Urothelium cell line (cell line): ENCODE measurements at regions not wholly inside any gene's neighbourhood (a gene's known extent, or its start where the extent isn't known, plus 50 kb on each side); places are given as distances from the start of the nearest gene placed in this dataset.

Source experiments
- DNase-seq: peaks from one replicate; pipeline ENCODE4 v3.0.0; 2011; ENCODE audit warnings: low spot score, mixed read lengths
- FAIRE-seq: peaks from 2 replicates; lab custom pipeline; 2011; peaks lifted over from hg19 to GRCh38; lab: Jason Lieb, UNC

DNA sequence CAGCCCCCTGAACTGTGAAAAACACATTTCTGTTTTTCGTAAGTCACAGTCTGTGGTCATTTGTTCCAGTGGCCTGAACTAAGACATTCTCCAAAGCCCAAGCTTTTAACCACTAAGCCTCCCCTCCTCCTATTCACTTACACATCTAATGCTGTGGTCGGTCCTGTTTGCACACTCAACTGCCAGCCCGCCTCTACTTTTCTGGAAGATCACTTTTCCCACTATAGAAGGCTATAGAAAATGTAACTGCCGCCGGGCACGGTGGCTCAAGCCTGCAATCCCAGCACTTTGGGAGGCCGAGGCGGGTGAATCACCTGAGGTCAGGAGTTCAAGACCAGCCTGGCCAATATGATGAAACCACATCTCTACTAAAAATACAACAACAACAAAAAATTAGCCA is 524.7 kb upstream of the TMEM132C start:
- FAIRE-seq: no peak
- DNase-seq: no peak

DNA sequence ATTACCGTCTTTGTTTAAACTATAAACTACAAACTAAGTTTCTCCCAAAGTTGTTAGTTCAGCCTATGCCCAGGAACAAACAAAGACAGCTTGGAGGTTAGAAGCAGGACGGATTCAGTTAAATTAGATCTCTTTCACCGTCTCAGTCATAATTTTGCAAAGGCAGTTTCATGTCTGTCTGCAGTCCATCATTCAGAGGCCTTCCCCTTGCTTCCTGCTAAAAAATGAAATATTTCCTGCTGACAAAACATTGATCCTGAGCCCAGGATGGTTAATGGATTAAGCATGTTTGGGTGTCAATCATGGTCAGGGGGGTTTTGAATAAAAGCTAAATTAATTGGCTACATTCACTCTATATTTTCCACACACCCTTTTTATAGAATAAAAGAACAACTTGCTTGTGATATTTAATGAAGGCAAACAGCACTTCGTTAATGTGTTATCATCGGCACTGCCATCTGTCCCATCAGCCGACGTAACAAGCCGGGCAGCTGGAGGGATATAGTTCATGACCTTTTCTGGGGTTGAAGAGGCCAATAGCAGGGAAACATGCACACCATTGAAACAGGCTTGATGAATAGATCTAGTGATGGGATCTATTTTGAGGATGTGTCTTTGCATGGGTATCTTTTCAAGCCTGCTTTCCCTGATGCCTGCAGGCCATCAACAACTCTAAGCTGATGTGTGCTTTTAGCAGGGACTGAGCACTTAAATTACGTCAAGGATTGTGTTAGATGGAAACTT is 521.3 kb upstream of the TMEM132C start:
- FAIRE-seq (no peak), DNase-seq (no peak)

DNA sequence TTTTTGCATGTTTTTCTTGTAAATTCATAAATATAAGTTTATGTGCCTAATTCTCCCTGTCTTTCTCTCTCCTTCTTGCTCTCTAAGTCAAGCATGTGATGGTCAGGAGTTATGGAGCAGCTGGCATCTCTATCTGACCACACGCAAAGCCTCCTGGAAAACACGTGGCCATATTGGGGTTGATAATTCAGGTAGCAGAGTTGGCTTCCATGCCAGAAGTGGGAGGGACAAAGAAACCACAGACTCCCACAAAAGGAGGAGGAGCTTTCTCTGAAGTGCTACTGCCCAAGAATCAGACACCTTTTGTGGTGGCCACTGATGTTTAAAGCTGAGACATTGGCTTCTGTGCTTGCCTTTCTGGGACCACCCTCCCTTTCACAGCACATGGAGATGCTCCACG is 517.6 kb upstream of the TMEM132C start:
- no peak for FAIRE-seq
- no peak for DNase-seq

DNA sequence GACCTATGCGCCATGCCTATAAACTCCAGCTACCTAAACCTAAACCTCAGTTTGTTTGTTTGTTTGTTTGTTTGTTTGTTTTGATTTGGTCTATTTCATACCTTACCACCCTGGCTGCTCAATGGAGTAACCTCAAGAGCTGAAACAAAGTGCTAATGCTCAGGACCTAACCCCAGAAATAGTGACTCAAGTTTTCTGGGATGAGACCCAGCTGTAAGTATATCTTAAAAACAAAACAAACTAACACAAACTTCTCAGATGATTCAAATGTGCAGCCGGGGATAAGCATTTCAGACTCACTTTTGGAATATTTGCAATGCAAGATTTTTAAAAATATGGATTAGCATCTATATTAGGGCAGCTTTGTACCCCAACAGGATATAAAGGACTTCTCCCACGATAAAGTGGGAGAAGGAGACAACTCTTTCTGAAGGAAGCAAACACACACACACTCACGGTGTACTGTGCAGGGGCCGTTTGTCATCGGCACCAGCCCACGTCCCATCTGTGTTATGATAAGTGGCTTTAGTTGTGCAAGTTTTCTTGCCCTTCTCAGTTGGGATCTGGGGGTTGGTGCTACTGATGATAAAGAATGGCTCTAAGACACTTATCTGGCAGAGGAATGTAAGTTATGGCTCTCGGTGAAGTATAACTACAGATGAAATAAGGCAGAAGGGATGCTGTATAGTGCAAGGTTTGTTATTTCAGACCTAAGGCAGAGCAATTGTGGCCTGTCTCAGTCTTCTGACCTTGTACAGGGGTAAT is 516.7 kb upstream of the TMEM132C start:
- no peak for FAIRE-seq
- DNase-seq: no peak

DNA sequence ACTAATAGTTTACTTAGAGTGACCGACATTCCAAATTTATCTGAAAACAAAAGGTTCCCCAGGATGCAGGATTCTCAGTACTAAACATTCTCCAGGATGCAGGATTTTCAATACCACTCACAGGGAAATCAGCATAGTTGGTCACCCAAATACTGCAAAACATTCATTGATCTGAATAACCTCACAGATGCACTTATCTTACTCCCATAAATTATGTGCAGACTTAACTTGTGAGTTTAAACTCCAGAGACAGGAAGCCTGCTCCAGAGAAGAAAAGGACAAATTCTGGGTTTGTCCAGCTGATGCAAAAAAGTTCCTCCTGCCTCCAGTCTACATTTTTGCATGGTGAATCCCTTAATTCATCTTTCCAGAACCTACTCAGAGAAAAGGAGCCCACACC is 514.2 kb upstream of the TMEM132C start:
- FAIRE-seq (no peak), DNase-seq (no peak)

DNA sequence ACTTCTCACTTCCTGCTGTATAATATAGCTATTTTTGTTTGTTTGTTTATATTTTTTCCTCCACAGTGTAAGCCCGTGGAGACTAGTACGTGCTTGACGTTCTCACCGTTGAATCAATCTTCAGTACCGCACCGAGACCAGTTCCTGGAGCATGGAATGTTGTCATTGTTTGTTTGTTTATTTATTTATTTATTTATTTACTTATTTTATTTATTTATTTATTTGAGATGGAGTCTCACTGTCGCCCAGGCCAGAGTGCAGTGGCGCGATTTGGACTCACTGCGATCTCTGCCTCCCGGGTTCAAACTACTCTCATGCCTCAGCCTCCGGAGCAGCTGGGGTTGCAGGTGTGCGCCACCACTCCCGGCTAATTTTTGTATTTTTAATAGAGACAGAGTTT is 506.6 kb upstream of the TMEM132C start:
- FAIRE-seq (no peak), DNase-seq (no peak)

DNA sequence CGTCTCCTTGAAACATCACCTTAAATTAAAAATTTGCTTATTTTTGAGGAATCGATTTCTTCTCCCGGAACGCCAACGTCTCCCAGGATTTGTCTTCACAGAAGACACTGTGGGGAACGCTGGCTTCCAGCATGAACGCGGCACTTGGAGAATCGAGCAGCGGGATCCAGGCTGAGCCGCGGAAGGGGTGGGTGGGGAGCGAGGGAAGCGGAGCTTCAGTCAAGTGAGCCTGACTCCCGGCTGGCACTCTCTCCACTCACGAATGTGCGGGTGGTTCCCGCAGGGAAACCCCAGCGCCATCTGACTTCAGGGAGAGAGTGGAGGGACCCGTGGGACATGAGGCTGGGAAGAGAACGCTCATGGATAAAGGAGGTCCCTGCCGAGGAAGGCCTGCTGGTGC is 506.0 kb upstream of the TMEM132C start:
- FAIRE-seq: no peak
- no peak for DNase-seq

DNA sequence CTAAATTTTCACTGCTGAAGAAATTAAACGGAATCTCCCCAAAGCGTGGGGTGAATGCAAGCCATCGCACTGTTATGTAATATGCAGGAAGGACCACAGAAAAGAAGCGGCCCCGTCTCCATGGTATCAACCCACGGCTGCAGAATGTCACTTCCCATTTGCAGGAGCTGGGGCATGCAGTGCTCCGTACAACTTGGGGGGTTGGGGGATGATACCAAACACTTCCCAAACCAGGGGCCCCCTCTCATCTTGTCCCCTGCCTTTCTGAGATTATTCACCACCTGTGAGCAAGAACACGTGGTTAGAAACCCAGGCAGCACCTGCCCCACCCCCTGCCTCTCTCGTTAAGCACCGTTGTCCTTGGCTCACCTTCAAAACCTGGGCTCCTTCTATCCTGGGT is 505.1 kb upstream of the TMEM132C start:
- DNase-seq: no peak
- no peak for FAIRE-seq

DNA sequence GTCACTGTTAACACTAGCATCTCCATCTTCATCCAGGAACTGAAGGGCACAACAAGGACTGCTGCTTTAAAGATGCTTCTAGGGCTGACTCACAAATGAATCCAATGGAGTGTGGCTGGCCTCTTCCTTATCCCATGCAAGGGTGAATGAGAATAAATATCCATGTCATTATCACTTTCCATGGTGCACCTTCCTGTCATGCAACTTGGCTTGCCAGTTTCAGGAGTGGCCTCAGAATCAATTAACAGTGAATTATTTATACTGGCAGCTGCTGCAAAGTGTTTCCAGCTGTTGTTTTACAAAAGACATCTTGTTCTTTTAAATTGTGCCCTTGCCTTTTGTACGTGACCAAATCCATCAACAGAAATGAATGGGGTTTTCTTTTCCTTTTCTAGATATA is 499.3 kb upstream of the TMEM132C start:
- FAIRE-seq: no peak
- DNase-seq: no peak

DNA sequence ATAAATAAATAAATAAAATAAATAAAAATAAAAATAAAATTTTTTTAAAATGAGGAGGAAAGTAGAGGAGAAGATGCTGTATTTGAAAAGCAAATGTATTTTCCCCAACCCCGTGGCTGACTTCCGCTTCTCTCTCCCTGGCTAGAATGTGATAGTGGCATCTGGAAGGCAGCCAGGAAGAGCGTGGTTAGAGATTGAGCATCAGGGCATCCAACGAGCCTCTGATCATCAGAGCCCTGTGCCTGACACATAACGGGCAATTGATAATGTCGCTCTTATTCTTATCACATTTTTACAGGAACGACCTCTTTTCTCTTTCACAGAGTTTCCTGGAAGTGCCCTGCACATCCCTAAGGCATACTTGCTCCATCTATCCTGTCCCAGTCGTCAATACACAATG is 496.9 kb upstream of the TMEM132C start:
- FAIRE-seq: no peak
- no peak for DNase-seq

DNA sequence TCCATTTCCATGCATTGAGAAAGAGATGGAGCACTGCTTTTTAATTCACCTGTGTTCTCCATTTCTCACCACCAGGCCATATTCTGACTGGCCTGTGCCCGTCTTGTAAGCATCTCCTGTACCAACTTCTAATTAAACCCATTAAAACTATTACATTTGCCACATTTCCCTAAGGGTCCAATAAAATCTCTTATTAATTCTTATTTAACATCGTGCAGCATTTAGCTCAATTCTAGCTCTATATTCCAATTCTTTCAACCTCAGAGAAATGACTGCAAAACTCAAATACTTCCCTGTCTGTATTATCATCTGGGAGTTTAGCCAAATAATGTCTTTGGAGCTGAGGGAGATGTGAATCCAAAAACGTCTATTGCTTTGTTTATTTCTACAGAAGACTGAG is 495.4 kb upstream of the TMEM132C start:
- FAIRE-seq: no peak
- no peak for DNase-seq

DNA sequence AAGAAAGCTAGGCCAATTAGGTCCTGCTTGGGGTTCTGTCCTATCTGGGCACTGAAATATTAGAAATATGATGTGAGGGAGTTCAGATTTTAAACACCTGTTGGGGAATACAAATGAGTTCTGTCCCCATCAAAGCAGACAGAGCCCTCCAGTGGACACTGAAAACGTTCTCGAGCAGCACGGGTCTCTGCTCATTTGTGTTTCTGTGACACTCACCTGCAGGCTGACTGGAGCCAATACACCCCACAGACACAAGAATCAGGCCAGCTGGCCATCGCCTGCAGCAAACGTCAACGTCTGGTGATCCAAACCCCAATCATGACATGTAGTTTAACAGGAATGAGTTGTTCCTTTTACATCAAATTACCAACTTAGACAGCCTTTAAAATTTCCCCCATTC is 493.4 kb upstream of the TMEM132C start:
- FAIRE-seq (no peak), DNase-seq (peak; percentile 23)

DNA sequence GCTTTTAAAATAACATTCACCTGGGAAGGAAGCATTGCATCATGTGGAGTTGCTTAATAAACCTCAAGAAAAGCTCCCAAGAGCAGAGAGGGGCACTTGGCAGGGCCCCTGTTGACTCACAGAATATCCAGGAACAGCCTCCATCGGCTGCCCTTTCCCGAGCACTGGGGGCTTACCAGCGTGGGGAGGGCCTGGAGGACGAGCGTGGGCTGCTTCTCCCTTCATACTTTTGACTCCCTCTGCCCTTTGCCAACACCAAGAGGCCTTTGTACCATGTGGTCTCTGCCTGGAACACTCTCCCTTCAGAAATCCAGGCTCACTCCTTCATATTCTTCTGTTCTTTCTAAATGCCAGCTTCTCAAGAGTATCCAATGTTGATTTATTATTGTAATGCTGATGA is 492.1 kb upstream of the TMEM132C start:
- no peak for FAIRE-seq
- no peak for DNase-seq

DNA sequence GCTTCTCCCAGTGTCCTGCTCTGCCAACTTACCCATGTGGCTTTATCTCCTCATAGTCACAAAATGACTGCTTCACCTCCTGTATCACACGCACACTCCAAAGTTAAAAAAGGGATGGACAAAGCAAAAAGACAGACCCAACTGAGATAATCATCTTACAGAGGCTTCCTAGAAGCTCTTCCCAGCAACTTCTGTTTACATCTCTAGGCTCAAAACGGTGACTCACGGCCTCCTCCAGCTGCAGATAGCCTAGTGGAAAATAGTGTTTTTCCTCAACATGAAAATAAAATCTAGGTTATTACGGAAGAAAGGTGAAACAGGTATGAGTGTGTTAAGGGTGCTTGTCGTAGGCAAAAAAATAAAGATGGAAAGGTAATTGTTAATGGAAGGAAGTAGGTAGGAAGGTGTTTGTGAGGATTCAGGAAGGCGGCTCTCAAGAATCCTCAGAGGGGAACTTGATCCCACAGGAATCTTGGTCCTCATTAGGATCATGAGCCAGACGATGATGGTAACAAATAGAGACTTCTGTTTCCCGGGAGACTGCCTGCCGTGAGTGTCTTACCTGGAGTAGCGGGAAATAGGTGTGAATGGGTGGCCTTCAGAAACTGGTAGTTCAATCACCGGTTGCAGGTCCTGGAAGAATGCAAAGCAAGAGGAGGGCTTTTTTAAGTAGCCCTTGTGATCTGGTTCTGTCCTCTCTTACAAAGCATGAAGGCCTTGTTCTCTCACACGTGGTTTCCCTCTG is 487.5 kb upstream of the TMEM132C start:
- no peak for FAIRE-seq
- DNase-seq: no peak

DNA sequence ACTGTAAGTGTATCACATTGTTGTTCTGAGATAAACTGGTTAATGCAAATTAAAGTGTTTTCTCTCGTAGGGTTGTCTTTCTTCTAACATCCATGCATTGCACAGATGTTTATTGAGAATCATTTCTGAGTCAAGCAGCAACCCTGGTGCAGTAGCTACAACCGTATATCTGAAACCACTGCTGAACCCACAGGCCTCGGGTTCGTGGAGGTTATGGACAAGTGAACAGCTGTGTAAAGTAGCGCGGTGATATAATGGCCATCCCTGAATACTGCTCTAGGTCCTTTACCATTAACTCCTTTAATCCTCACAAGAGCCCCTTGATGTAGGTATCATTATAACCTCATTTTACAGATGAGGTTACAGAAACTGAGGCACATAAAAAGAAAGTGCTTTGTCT is 486.1 kb upstream of the TMEM132C start:
- no peak for DNase-seq
- FAIRE-seq: no peak

DNA sequence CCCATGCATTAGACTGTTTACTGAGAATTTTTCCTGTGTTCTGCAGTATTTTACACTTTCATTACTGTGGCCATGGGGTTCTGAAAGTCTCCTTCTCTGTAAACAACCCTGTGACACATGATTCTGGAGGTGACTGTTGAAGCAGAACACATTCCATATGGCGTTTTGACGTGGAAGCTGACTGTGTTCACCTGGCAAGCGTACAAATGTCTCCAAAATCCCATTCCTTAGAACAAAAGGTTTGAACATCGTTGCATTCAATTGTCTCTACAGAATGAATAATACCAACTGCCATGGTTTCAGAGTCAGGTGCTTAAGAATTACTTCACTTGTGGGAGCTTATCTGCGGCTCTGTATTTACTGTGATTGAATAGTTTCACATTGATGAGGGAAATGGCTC is 485.6 kb upstream of the TMEM132C start:
- DNase-seq (no peak), FAIRE-seq (no peak)

DNA sequence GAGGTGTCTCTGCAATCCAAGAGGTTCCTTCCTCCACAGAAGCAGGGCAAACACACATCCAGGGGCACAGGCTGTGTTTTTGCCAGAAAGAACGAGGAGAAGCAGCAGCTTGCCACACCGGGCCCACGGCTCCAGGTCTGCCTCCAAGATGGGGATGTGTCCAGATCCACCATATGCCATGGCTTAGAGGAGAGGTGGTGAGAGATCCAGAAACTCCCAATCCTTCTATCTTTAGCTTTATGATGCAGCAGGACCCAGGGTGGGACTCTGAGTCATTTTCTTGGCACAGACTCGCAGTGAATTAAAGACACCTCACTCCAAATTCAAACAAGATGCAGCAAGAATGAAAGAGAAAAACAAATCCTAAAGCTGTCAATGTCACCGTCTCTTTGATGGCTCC is 481.4 kb upstream of the TMEM132C start:
- peak; percentile 55 for DNase-seq
- FAIRE-seq: no peak

DNA sequence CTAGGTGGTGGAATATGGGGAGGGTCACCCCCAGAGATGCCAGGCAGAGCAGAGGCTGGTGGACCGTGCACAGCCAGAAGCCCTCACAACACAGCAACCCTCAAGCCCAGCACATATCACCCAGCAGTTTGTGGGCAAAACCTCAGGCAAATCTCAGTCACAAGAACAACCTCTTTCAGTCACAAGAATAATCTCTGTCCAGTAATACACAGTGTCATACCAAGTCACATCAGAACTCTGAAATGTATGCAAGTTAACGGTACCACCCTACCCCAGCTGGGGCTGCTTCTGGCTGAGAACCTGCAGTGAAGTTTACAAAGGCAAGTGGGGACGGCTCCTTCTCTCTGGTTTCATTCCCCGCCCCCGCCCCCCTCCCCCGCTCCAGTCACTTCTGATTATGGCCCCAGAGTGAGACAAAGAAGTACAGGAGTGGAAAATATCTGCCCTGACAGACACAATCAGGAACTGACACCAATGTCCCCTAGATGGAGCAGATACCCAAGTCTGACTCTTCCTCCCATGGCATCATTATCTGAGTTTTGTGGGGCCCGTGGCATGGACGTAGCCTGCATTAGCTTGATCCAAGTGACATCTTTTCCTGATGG is 480.9 kb upstream of the TMEM132C start:
- DNase-seq: no peak
- FAIRE-seq: no peak

DNA sequence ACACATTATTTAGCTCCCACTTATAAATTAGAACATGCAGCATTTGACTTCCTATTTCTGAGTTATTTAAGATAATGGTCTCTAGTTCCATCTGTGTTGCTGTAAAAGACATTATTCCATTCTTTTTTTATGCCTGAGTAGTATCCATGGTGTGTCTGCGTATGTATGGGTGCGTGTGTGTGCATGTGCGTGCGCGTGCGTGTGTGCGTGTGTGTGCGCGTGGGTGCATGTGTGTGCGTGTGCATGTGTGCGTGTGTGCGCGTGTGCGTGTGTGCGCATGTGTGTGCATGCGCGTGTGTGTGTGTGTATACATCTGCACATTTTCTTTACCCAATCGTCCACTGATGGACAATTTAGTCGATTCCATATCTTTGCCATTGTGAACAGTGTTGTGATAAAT is 479.4 kb upstream of the TMEM132C start:
- no peak for DNase-seq
- FAIRE-seq: peak; percentile 87

DNA sequence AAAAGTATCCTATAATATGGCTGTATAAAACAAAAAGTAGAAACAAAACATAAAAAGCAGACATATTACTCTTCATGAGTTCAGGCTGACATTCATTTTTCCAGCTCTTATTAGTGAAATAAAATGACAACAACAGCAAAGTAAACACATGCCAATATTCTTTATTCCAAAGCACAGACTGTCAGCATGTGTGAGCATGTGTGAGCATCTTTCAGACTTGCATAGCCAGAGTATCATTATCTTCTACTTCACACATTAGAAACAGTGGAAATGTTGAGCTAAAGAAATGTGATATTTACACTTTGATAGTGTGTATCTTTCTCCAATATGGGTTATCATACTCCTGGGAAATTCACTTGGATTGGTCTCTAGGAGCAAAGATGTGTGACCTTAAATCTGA is 476.6 kb upstream of the TMEM132C start:
- no peak for DNase-seq
- no peak for FAIRE-seq

DNA sequence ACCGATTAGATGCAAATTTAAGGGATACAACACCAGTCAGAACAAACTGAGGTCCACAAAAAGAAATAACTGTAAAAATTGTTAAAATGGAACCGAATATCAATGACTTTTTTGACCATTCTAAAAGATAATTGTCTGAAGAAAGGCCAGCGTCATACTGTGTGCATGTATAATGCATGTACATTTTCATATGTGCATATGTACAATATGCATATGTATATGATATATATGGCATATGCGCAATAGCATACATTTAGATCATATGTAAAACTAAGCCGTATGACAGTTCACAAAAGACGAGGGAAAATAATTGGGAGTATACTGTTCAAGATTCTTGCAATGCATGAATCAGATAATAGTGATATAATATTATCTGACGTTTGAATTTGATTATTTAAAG is 475.8 kb upstream of the TMEM132C start:
- no peak for FAIRE-seq
- DNase-seq: no peak

DNA sequence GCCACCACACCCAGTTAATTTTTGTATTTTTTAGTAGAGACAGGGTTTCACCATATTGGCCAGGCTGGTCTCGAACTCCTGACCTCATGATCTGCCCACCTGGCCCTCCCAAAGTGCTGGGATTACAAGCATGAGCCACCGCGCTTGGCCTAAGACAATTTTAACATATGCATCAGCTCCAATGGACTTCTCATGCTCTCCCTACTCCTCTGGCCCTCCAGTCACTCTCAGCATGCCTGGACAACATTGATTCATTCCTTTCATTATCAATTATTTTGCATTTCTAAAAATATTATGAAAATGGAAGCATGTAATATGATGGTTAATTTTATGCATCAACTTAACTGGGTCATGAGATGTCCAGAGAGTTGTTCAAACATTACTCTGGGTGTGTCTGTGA is 469.1 kb upstream of the TMEM132C start:
- FAIRE-seq: no peak
- no peak for DNase-seq
